ENCODE measurements at regions not wholly inside any gene's neighbourhood (a gene's known extent, or its start where the extent isn't known, plus 50 kb on each side); places are given as distances from the start of the nearest gene placed in this dataset.

DNA sequence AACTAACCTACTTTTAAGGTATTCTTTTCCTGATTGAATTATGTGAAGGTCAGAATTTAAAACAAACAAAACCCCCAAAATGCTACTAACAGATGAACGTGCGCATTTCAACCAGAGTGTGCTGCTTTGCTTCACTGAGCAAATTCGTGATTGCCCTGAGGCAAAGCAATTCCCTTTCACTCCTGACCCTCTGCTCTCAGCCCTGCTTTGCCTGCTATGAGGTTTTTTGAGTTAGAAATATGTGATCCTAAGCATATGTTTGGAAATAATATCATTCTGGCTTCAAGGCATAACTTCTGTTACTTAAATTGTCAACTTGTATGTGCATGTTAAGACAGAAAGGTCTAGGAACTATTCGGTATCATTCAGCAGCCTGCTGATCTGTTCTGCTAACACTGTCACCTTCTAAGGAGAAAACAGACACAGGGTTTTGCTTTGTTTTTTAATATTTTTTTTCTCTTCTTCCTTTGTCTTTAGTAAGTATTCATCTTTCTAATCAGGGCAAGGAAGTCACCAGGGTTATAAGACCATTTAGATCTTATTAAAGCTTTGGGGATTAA lies 124.2 kb downstream of the GNAT3 start:
- TF ChIP-seq POLR2A (IDR thresholded peaks at IDR 0.05; ENCODE audit: low read length), result no peak
- TF ChIP-seq GATA1 (IDR thresholded peaks at IDR 0.05; ENCODE audit: low read depth, low read length), result no peak

Measured in erythroblast (primary cell).